ENCODE measurements at regions not wholly inside any gene's neighbourhood (a gene's known extent, or its start where the extent isn't known, plus 50 kb on each side); places are given as distances from the start of the nearest gene placed in this dataset.
"Not testable (repeated sequence)": the region's sequence is repeated elsewhere in the genome, so short reads cannot be mapped to it uniquely, and the experiment has no call there.

DNA sequence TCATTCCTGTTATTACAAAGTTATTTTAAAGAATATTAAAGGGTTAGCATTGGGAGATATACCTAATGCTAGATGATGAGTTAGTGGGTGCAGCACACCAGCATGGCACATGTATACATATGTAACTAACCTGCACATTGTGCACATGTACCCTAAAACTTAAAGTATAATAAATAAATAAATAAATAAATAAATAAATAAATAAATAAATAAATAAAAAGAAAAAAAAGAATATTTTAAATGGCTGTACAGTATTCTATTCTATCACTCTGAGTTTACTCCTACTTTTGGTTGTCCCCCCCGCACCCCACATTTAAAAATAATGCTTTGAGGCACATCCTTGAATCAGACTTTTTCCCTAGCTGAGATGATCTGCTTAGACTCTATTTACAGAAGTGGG lies 218.6 kb downstream of the MSX2 start:
- TF ChIP-seq, protein P1, sequence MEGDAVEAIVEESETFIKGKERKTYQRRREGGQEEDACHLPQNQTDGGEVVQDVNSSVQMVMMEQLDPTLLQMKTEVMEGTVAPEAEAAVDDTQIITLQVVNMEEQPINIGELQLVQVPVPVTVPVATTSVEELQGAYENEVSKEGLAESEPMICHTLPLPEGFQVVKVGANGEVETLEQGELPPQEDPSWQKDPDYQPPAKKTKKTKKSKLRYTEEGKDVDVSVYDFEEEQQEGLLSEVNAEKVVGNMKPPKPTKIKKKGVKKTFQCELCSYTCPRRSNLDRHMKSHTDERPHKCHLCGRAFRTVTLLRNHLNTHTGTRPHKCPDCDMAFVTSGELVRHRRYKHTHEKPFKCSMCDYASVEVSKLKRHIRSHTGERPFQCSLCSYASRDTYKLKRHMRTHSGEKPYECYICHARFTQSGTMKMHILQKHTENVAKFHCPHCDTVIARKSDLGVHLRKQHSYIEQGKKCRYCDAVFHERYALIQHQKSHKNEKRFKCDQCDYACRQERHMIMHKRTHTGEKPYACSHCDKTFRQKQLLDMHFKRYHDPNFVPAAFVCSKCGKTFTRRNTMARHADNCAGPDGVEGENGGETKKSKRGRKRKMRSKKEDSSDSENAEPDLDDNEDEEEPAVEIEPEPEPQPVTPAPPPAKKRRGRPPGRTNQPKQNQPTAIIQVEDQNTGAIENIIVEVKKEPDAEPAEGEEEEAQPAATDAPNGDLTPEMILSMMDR (IDR thresholded peaks at IDR 0.05) = not testable (repeated sequence)
- not testable (repeated sequence) for TF ChIP-seq TCF7 (CRISPR knock-in tag; IDR thresholded peaks at IDR 0.05; ENCODE audit: low read depth); NFATC4 (CRISPR knock-in tag; IDR thresholded peaks at IDR 0.05); KAT7 (CRISPR knock-in tag; IDR thresholded peaks at IDR 0.05; ENCODE audit: borderline replicate concordance); ZNF138 (CRISPR knock-in tag; conservative IDR thresholded peaks at IDR 0.05); JUN (CRISPR knock-in tag; IDR thresholded peaks at IDR 0.05); FOXJ3 (CRISPR knock-in tag; IDR thresholded peaks at IDR 0.05; ENCODE audit: borderline replicate concordance); ZBTB21 (CRISPR knock-in tag; IDR thresholded peaks at IDR 0.05; ENCODE audit: borderline replicate concordance)
- TF ChIP-seq, protein P2, sequence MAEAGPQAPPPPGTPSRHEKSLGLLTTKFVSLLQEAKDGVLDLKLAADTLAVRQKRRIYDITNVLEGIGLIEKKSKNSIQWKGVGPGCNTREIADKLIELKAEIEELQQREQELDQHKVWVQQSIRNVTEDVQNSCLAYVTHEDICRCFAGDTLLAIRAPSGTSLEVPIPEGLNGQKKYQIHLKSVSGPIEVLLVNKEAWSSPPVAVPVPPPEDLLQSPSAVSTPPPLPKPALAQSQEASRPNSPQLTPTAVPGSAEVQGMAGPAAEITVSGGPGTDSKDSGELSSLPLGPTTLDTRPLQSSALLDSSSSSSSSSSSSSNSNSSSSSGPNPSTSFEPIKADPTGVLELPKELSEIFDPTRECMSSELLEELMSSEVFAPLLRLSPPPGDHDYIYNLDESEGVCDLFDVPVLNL (CRISPR knock-in tag; IDR thresholded peaks at IDR 0.05; ENCODE audit: borderline replicate concordance, low read depth) = not testable (repeated sequence)
- TF ChIP-seq, protein P3, sequence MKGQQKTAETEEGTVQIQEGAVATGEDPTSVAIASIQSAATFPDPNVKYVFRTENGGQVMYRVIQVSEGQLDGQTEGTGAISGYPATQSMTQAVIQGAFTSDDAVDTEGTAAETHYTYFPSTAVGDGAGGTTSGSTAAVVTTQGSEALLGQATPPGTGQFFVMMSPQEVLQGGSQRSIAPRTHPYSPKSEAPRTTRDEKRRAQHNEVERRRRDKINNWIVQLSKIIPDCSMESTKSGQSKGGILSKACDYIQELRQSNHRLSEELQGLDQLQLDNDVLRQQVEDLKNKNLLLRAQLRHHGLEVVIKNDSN (CRISPR knock-in tag; IDR thresholded peaks at IDR 0.05) = not testable (repeated sequence)
- TF ChIP-seq, protein P4, sequence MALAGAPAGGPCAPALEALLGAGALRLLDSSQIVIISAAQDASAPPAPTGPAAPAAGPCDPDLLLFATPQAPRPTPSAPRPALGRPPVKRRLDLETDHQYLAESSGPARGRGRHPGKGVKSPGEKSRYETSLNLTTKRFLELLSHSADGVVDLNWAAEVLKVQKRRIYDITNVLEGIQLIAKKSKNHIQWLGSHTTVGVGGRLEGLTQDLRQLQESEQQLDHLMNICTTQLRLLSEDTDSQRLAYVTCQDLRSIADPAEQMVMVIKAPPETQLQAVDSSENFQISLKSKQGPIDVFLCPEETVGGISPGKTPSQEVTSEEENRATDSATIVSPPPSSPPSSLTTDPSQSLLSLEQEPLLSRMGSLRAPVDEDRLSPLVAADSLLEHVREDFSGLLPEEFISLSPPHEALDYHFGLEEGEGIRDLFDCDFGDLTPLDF (CRISPR knock-in tag; IDR thresholded peaks at IDR 0.05) = not testable (repeated sequence)
- TF ChIP-seq, protein P5, sequence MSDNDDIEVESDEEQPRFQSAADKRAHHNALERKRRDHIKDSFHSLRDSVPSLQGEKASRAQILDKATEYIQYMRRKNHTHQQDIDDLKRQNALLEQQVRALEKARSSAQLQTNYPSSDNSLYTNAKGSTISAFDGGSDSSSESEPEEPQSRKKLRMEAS (CRISPR knock-in tag; IDR thresholded peaks at IDR 0.05) = not testable (repeated sequence)
- TF ChIP-seq, protein P6, sequence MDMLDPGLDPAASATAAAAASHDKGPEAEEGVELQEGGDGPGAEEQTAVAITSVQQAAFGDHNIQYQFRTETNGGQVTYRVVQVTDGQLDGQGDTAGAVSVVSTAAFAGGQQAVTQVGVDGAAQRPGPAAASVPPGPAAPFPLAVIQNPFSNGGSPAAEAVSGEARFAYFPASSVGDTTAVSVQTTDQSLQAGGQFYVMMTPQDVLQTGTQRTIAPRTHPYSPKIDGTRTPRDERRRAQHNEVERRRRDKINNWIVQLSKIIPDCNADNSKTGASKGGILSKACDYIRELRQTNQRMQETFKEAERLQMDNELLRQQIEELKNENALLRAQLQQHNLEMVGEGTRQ (CRISPR knock-in tag; IDR thresholded peaks at IDR 0.05) = not testable (repeated sequence)

Data from WTC11 (cell line).